Endothelial cell of umbilical vein (primary cell): ENCODE measurements at regions not wholly inside any gene's neighbourhood (a gene's known extent, or its start where the extent isn't known, plus 50 kb on each side); places are given as distances from the start of the nearest gene placed in this dataset.

Experiments
- EZH2 ChIP-seq: IDR thresholded peaks from 2 replicates; pipeline ENCODE4 v1.6.1; 2012; ENCODE audit warnings: borderline replicate concordance, low read depth, mild to moderate bottlenecking, moderate library complexity, low read length, inconsistent platforms; ENCODE audit not compliant: severe bottlenecking
- MYC ChIP-seq: IDR thresholded peaks from one replicate; pipeline ENCODE4 v1.6.1; 2011; ENCODE audit warnings: mild to moderate bottlenecking, low read depth, low read length
- POLR2A ChIP-seq: IDR thresholded peaks from 2 replicates; pipeline ENCODE4 v1.6.1; 2012; ENCODE audit warnings: low read depth, mild to moderate bottlenecking, control low read depth, low read length
- POLR2AphosphoS5 ChIP-seq: IDR thresholded peaks from 2 replicates; pipeline ENCODE4 v1.6.1; 2012; ENCODE audit warnings: low read depth, mild to moderate bottlenecking, control low read depth, low read length, moderate library complexity; ENCODE audit not compliant: insufficient read depth
- TF ChIP-seq, protein P1 (sequence below), 2 donors: IDR thresholded peaks; 1 replicate in 1 of 2; 2 replicates in 1 of 2; pipeline ENCODE4 v1.5.1; 2011; ENCODE audit warnings: low read length in 2 of 2, mild to moderate bottlenecking in 2 of 2, moderate library complexity in 2 of 2, control low read depth in 1 of 2, inconsistent platforms in 1 of 2, low read depth in 1 of 2; ENCODE audit not compliant: insufficient read depth in 1 of 2; ENCODE audit errors: extremely low read depth in 1 of 2

DNA sequence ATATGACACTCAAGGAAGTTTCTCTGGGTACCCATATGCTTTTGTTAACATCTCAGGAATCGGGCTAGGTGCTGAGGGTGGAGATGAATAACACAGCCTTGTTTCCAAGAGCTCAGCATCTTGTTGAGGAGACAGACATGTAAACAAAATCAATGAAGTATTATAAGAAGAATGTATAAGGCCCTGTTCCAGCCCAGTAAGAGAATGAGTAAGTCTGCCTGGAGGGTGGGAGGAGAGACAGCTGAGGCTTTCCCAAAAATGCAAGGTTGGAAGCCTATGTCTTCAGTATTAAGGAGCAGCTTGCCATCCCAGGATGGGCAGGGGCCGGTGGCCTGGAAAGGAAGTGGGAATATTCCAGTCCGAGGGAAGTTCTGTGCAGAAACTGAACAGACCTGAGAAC lies 615.3 kb upstream of the BTBD3 start:
- TF ChIP-seq, protein P1, sequence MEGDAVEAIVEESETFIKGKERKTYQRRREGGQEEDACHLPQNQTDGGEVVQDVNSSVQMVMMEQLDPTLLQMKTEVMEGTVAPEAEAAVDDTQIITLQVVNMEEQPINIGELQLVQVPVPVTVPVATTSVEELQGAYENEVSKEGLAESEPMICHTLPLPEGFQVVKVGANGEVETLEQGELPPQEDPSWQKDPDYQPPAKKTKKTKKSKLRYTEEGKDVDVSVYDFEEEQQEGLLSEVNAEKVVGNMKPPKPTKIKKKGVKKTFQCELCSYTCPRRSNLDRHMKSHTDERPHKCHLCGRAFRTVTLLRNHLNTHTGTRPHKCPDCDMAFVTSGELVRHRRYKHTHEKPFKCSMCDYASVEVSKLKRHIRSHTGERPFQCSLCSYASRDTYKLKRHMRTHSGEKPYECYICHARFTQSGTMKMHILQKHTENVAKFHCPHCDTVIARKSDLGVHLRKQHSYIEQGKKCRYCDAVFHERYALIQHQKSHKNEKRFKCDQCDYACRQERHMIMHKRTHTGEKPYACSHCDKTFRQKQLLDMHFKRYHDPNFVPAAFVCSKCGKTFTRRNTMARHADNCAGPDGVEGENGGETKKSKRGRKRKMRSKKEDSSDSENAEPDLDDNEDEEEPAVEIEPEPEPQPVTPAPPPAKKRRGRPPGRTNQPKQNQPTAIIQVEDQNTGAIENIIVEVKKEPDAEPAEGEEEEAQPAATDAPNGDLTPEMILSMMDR (IDR thresholded peaks at IDR 0.05; ENCODE audit: extremely low read depth in 1 of 2, insufficient read depth in 1 of 2, low read depth in 1 of 2, low read length in 2 of 2): no peak
- no peak for TF ChIP-seq POLR2A
- TF ChIP-seq MYC: no peak
- no peak for TF ChIP-seq POLR2AphosphoS5
- TF ChIP-seq EZH2: no peak
